Gastrocnemius medialis (tissue), 4 donors: ENCODE measurements at regions not wholly inside any gene's neighbourhood (a gene's known extent, or its start where the extent isn't known, plus 50 kb on each side); places are given as distances from the start of the nearest gene placed in this dataset.

Experiments
- ATAC-seq, 2 donors: fragments of 150-250 bp; one replicate each; pipeline ENCODE4 v1.9.1; 2016
- DNase-seq, 2 donors: peaks; one replicate each; pipeline ENCODE4 v3.0.0-alpha.2; 2019
- H3K27ac ChIP-seq, 4 donors: fragments of 200-600 bp; sonication (generic); 1 replicate in 1 of 4; 2 replicates in 3 of 4; pipeline ENCODE4 v1.5.1; 2016 to 2018; ENCODE audit warnings: mild to moderate bottlenecking in 2 of 4, moderate library complexity in 1 of 4
- H3K27me3 ChIP-seq, 3 donors: fragments of 200-600 bp; sonication (generic) in 2 of 3; 1 replicate in 1 of 3; 2 replicates in 2 of 3; pipeline versions ENCODE4 v1.5.1 to v1.6.0; 2016 to 2019; ENCODE audit warnings: mild to moderate bottlenecking in 1 of 3, moderate library complexity in 1 of 3
- H3K36me3 ChIP-seq, 2 donors: fragments of 200-600 bp; sonication (generic) in 1 of 2; one replicate each; pipeline ENCODE4 v1.5.1; 2017 to 2018
- H3K4me1 ChIP-seq, 2 donors: fragments of 200-600 bp; sonication (generic) in 1 of 2; one replicate each; pipeline ENCODE4 v1.5.1; 2016 to 2017; ENCODE audit warnings: mild to moderate bottlenecking in 2 of 2
- H3K4me3 ChIP-seq, 4 donors: fragments of 200-600 bp; sonication (generic) in 3 of 4; 1 replicate in 1 of 4; 2 replicates in 3 of 4; pipeline ENCODE4 v1.5.1; 2016 to 2019; ENCODE audit warnings: mild to moderate bottlenecking in 2 of 4
- H3K9me3 ChIP-seq, 3 donors: fragments of 200-600 bp; sonication (generic) in 2 of 3; 1 replicate in 1 of 3; 2 replicates in 2 of 3; pipeline ENCODE4 v1.5.1; 2016 to 2019
- POLR2A ChIP-seq, 2 donors: fragments of 450-650 bp; IDR thresholded peaks; one replicate each; pipeline ENCODE4 v1.6.1; 2017; ENCODE audit warnings: antibody characterized with exemption in 2 of 2, mild to moderate bottlenecking in 2 of 2, moderate library complexity in 2 of 2
- in situ Hi-C, 4 donors: fragments of 200-750 bp; cut with MboI; loops; one replicate each; pipeline versions ENCODE4 v1.15.0 to v1.8.0; 2017; ENCODE audit warnings: low sequenced_read_pairs in 4 of 4
- intact Hi-C: fragments of 100-400 bp; cut with DNase I; formaldehyde crosslinking; loops from one replicate; pipeline ENCODE4 v1.15.1; 2023; ENCODE audit warnings: low total_unique reads
- TF ChIP-seq, protein P1 (sequence below), 5 experiments: fragments of 450-650 bp in 3 of 5; fragments of 200-600 bp in 2 of 5; sonication (generic) in 2 of 5; IDR thresholded peaks in 4 of 5; conservative IDR thresholded peaks in 1 of 5; 1 replicate in 4 of 5; 2 replicates in 1 of 5; pipeline ENCODE4 v1.5.1; 2016 to 2019; ENCODE audit warnings: antibody characterized with exemption in 5 of 5, mild to moderate bottlenecking in 3 of 5, moderate library complexity in 3 of 5

DNA sequence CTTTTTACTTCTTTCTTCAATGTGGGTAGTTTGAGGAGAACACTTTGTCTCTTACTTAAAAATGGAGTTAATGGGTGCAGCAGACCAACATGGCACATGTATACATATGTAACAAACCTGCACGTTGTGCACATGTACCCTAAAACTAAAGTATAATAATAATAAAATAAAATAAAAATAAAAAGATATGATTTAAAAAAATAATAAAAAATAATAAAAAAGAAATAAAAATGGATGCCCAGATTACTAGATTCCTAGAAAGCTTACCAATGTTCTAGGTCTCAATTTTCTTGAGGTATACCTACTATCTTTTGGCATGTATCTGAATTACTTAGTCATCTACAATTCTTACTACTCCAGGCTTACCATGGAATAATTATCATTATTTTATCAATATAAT is 2001.6 kb upstream of the CDH9 start:
- DNase-seq (no peak), ATAC-seq (no peak)
- no peaks in the 10 kb centered on the region for H3K36me3 ChIP-seq
- H3K4me3 ChIP-seq: no peak overlapping the region
- H3K9me3 ChIP-seq: no peaks in the 10 kb centered on the region
- H3K27ac ChIP-seq: no peak overlapping the region
- intact Hi-C loops (no loop called here), in situ Hi-C loops (no loop called here)
- no peak for TF ChIP-seq POLR2A (IDR thresholded peaks at IDR 0.05)
- TF ChIP-seq, protein P1, sequence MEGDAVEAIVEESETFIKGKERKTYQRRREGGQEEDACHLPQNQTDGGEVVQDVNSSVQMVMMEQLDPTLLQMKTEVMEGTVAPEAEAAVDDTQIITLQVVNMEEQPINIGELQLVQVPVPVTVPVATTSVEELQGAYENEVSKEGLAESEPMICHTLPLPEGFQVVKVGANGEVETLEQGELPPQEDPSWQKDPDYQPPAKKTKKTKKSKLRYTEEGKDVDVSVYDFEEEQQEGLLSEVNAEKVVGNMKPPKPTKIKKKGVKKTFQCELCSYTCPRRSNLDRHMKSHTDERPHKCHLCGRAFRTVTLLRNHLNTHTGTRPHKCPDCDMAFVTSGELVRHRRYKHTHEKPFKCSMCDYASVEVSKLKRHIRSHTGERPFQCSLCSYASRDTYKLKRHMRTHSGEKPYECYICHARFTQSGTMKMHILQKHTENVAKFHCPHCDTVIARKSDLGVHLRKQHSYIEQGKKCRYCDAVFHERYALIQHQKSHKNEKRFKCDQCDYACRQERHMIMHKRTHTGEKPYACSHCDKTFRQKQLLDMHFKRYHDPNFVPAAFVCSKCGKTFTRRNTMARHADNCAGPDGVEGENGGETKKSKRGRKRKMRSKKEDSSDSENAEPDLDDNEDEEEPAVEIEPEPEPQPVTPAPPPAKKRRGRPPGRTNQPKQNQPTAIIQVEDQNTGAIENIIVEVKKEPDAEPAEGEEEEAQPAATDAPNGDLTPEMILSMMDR (IDR thresholded peaks at IDR 0.05 in 4 of 5, conservative IDR thresholded peaks at IDR 0.05 in 1 of 5): no peak
- H3K4me1 ChIP-seq: no peaks in the 10 kb centered on the region
- no peaks in the 10 kb centered on the region for H3K27me3 ChIP-seq

DNA sequence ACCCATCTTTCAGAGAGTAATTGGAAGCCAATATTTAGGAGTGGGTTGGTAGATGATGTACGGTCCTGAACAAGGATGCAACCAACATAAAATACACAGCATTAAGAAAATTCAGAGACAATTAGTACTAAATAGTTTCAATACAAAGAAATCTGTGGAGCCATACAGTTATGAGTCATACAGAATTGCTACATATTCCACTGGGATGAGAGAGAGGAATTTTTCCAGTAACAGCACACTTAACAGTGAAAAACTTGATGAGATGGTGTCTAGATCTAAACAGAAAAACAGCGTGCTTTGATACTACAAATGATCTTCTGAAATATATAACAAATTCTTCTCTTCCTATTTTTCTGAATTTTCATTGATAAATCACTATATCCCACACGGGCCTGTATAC is 1999.3 kb upstream of the CDH9 start:
- intact Hi-C loops (no loop called here), in situ Hi-C loops (no loop called here)
- DNase-seq (no peak), ATAC-seq (no peak)
- H3K9me3 ChIP-seq: no peaks in the 10 kb centered on the region
- TF ChIP-seq, protein P1 (IDR thresholded peaks at IDR 0.05 in 4 of 5, conservative IDR thresholded peaks at IDR 0.05 in 1 of 5): no peak
- no peak for TF ChIP-seq POLR2A (IDR thresholded peaks at IDR 0.05)
- no peaks in the 10 kb centered on the region for H3K4me1 ChIP-seq
- no peaks in the 10 kb centered on the region for H3K36me3 ChIP-seq
- no peak overlapping the region for H3K27ac ChIP-seq
- H3K4me3 ChIP-seq: no peak overlapping the region
- no peaks in the 10 kb centered on the region for H3K27me3 ChIP-seq

DNA sequence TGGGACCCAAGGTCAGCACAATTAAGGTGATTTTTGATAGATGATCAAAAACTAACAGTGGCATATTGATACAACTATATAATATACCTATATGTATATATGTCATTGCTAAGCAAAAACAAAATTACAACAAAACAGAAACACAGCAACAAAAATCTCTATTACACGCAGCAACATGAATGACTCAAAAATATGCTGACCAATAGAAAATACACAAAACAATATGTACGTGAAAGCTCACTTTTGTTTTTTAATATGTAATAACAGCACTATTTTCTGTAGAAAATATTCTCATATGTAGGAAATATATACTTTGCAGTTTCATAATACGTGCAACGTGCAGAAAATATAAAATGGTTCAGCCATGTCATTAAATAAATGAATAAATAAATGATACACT is 1985.7 kb upstream of the CDH9 start:
- no peaks in the 10 kb centered on the region for H3K27me3 ChIP-seq
- DNase-seq (no peak), ATAC-seq (no peak)
- no peaks in the 10 kb centered on the region for H3K9me3 ChIP-seq
- no peak for TF ChIP-seq POLR2A (IDR thresholded peaks at IDR 0.05)
- TF ChIP-seq, protein P1 (IDR thresholded peaks at IDR 0.05 in 4 of 5, conservative IDR thresholded peaks at IDR 0.05 in 1 of 5): no peak
- H3K4me3 ChIP-seq: no peak overlapping the region
- intact Hi-C loops: no loop called here
- in situ Hi-C loops: no loop called here
- no peaks in the 10 kb centered on the region for H3K36me3 ChIP-seq
- no peak overlapping the region for H3K27ac ChIP-seq
- no peaks in the 10 kb centered on the region for H3K4me1 ChIP-seq

DNA sequence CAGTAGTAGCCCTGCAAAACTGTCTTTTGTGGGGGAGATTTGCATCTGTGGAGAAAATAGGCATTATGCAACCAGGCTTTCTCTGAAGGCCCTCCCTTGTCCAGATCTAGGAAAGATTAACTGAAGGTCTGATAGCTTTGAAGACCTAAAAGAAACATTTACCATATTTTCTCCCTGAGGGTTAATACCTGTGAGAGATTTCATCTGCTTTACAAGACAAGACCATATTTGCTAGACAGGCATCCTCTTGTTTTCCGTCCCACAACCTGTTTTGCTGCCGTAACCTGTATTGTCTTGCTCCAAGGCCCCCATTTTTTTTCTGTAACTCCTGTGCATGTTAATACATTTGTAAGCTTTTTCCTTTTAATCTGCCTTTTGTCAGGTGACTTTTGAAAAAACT is 1985.2 kb upstream of the CDH9 start:
- Histone ChIP-seq H3K4me1 (no peaks in the 10 kb centered on the region), H3K4me3 (no peak overlapping the region), H3K27me3 (no peaks in the 10 kb centered on the region), H3K9me3 (no peaks in the 10 kb centered on the region), H3K27ac (no peak overlapping the region), H3K36me3 (no peaks in the 10 kb centered on the region)
- intact Hi-C loops: no loop called here
- ATAC-seq: no peak
- TF ChIP-seq, protein P1 (IDR thresholded peaks at IDR 0.05 in 4 of 5, conservative IDR thresholded peaks at IDR 0.05 in 1 of 5): no peak
- TF ChIP-seq POLR2A (IDR thresholded peaks at IDR 0.05): no peak
- in situ Hi-C loops: no loop called here
- DNase-seq: no peak

DNA sequence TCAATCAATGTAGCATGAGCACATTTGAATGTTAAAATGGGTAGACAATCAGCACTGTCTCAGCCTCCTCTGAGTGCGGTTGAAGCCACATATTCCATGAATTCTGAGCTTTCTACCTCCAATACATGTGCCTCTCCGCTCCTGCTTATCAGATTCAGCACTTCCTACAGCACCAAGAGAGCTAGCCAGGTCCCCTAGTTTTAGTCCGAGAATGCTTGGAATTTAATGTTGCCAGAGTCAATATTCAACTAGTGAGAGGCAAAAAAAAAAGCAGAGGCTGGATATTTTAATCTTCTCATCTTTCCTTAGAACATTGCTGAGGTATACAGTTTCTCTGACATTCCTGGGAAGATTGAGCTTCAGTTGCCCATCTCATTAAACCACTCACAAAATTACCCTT is 1979.1 kb upstream of the CDH9 start:
- Histone ChIP-seq H3K4me3 (no peak overlapping the region), H3K27me3 (no peaks in the 10 kb centered on the region), H3K9me3 (no peaks in the 10 kb centered on the region), H3K36me3 (no peaks in the 10 kb centered on the region), H3K4me1 (no peaks in the 10 kb centered on the region), H3K27ac (no peak overlapping the region)
- no peak for TF ChIP-seq POLR2A (IDR thresholded peaks at IDR 0.05)
- TF ChIP-seq, protein P1 (IDR thresholded peaks at IDR 0.05 in 4 of 5, conservative IDR thresholded peaks at IDR 0.05 in 1 of 5): no peak
- DNase-seq: no peak
- in situ Hi-C loops (no loop called here), intact Hi-C loops (no loop called here)
- ATAC-seq: no peak
